Neutrophil (primary cell): ENCODE measurements at regions not wholly inside any gene's neighbourhood (a gene's known extent, or its start where the extent isn't known, plus 50 kb on each side); places are given as distances from the start of the nearest gene placed in this dataset.

Source experiments
- H3K27ac ChIP-seq: fragments of 200-600 bp; sonication (generic); 2 replicates; pipeline ENCODE4 v1.5.1; 2016; ENCODE audit warnings: mild to moderate bottlenecking, moderate library complexity
- H3K27me3 ChIP-seq: fragments of 200-600 bp; sonication (generic); 2 replicates; pipeline ENCODE4 v1.6.0; 2016; ENCODE audit warnings: mild to moderate bottlenecking
- H3K36me3 ChIP-seq: fragments of 200-600 bp; sonication (generic); 2 replicates; pipeline ENCODE4 v1.5.1; 2017
- H3K4me1 ChIP-seq, 2 experiments: fragments of 200-600 bp in 1 of 2; sonication (generic) in 1 of 2; 1 replicate in 1 of 2; 2 replicates in 1 of 2; pipeline versions ENCODE4 v1.5.1 to v1.6.1; 2013 to 2016; ENCODE audit warnings: low read depth in 1 of 2, low read length in 1 of 2, mild to moderate bottlenecking in 1 of 2, moderate library complexity in 1 of 2; ENCODE audit not compliant: control insufficient read depth in 1 of 2, insufficient read depth in 1 of 2
- H3K4me3 ChIP-seq, 2 experiments: fragments of 200-600 bp in 1 of 2; sonication (generic) in 1 of 2; 1 replicate in 1 of 2; 2 replicates in 1 of 2; pipeline ENCODE4 v1.5.1; 2013 to 2016; ENCODE audit warnings: low read depth in 1 of 2, low read length in 1 of 2, mild to moderate bottlenecking in 1 of 2, moderate library complexity in 1 of 2
- H3K9me3 ChIP-seq: fragments of 200-600 bp; sonication (generic); 2 replicates; pipeline ENCODE4 v1.5.1; 2016
- CTCF ChIP-seq: fragments of 200-600 bp; sonication (generic); IDR thresholded peaks from 2 replicates; pipeline ENCODE4 v1.5.1; 2016; ENCODE audit warnings: antibody characterized with exemption

- H3K4me1 ChIP-seq: no peaks in the 10 kb centered on the region
- no peak overlapping the region for H3K27ac ChIP-seq
- TF ChIP-seq CTCF: no peak
- no peaks in the 10 kb centered on the region for H3K9me3 ChIP-seq
- no peak overlapping the region for H3K4me3 ChIP-seq
- H3K27me3 ChIP-seq: no peaks in the 10 kb centered on the region
- H3K36me3 ChIP-seq: no peaks in the 10 kb centered on the region
Measured at GRCh38 chr6:104604685-104605084, 255.0 kb downstream of the HACE1 start.

GRCh38 chr6:104603108-104603745, 256.5 kb downstream of the HACE1 start:
- Histone ChIP-seq H3K36me3 (no peaks in the 10 kb centered on the region), H3K27ac (no peak overlapping the region), H3K9me3 (no peaks in the 10 kb centered on the region), H3K4me1 (no peaks in the 10 kb centered on the region), H3K27me3 (no peaks in the 10 kb centered on the region), H3K4me3 (no peak overlapping the region)
- TF ChIP-seq CTCF: no peak

- TF ChIP-seq CTCF: no peak
- no peaks in the 10 kb centered on the region for H3K36me3 ChIP-seq
- no peaks in the 10 kb centered on the region for H3K4me1 ChIP-seq
- no peaks in the 10 kb centered on the region for H3K9me3 ChIP-seq
- no peak overlapping the region for H3K4me3 ChIP-seq
- no peak overlapping the region for H3K27ac ChIP-seq
- no peaks in the 10 kb centered on the region for H3K27me3 ChIP-seq
Measured at GRCh38 chr6:104601721-104602120, 258.0 kb downstream of the HACE1 start.

GRCh38 chr6:104601131-104601651, 258.5 kb downstream of the HACE1 start:
- H3K27me3 ChIP-seq: no peaks in the 10 kb centered on the region
- no peaks in the 10 kb centered on the region for H3K4me1 ChIP-seq
- H3K27ac ChIP-seq: no peak overlapping the region
- H3K9me3 ChIP-seq: no peaks in the 10 kb centered on the region
- TF ChIP-seq CTCF: no peak
- no peaks in the 10 kb centered on the region for H3K36me3 ChIP-seq
- no peak overlapping the region for H3K4me3 ChIP-seq

GRCh38 chr6:104600639-104600931, 259.1 kb downstream of the HACE1 start:
- Histone ChIP-seq H3K4me3 (no peak overlapping the region), H3K9me3 (no peaks in the 10 kb centered on the region), H3K4me1 (no peaks in the 10 kb centered on the region), H3K36me3 (no peaks in the 10 kb centered on the region), H3K27ac (no peak overlapping the region), H3K27me3 (no peaks in the 10 kb centered on the region)
- TF ChIP-seq CTCF: no peak
